ENCODE measurements at regions not wholly inside any gene's neighbourhood (a gene's known extent, or its start where the extent isn't known, plus 50 kb on each side); places are given as distances from the start of the nearest gene placed in this dataset.
"Not testable (repeated sequence)": the region's sequence is repeated elsewhere in the genome, so short reads cannot be mapped to it uniquely, and the experiment has no call there.

DNA sequence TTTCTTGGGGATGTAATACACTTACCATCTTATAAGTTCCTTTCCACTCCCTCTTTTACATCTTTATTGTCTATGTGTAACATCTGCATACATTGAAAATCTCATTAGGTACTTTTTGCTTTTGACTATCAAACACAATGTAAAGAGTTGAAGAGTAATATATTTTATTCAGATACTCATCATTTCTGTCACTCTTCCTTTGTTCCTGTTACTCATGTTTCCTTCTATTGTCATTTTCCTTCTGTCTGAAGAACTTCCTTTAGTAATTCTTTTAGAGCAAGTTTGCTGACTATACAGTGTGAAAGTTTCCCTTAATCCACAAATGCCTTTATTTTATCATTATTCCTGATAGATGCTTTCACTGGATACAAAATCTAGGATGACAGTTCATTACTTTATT is 339.8 kb downstream of the SOX4 start:
- CTCF ChIA-PET, result no interaction called here
- no peak overlapping the region for H3K27ac ChIP-seq
- TF ChIP-seq, protein P1, sequence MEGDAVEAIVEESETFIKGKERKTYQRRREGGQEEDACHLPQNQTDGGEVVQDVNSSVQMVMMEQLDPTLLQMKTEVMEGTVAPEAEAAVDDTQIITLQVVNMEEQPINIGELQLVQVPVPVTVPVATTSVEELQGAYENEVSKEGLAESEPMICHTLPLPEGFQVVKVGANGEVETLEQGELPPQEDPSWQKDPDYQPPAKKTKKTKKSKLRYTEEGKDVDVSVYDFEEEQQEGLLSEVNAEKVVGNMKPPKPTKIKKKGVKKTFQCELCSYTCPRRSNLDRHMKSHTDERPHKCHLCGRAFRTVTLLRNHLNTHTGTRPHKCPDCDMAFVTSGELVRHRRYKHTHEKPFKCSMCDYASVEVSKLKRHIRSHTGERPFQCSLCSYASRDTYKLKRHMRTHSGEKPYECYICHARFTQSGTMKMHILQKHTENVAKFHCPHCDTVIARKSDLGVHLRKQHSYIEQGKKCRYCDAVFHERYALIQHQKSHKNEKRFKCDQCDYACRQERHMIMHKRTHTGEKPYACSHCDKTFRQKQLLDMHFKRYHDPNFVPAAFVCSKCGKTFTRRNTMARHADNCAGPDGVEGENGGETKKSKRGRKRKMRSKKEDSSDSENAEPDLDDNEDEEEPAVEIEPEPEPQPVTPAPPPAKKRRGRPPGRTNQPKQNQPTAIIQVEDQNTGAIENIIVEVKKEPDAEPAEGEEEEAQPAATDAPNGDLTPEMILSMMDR (conservative IDR thresholded peaks at IDR 0.05; ENCODE audit: low read depth), result no peak
- POLR2A ChIA-PET (ENCODE audit: low non-redundant PET), result no interaction called here
- no peak for DNase-seq (ENCODE audit: low spot score)

- CTCF ChIA-PET, result interaction anchor here (0.6 kb wide), 1 partner anchor 498 kb away, joined by 3 read pairs; no protein-coding TSS in a partner anchor
Observed at GRCh38 chr6:21935142-21935541, 341.6 kb downstream of the SOX4 start.

DNA sequence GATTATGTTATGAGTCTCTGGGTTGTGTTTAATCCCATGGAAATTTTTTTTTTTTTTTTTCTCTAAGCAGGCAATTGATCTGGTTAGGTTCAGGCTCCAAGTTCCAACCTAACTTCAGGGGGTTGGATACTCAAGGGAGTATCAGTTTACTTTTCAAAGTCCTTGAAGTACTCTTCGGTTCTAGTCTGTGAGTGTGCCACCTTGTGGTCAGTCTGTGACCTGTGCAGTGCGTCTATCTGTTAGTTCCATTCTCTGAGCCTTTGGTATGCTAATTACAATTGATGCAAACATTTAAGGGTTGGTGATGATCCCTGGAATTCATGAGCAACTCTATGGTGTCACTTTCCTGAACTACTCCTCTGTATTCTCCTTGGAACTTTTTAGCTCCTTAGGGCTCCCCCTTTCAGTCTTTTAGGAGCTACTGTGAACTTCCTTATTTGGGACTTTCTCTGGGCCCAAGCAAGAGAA is 342.0 kb downstream of the SOX4 start:
- DNase-seq (ENCODE audit: low spot score), result no peak
- CTCF ChIA-PET, result interaction anchor here (0.6 to 0.7 kb wide), 2 partner anchors 20 to 498 kb away, joined by 3 read pairs; no protein-coding TSS in a partner anchor
- POLR2A ChIA-PET (ENCODE audit: low non-redundant PET), result no interaction called here

More at GRCh38 chr6:21935142-21935541, 341.6 kb downstream of the SOX4 start:
- no peak for DNase-seq (ENCODE audit: low spot score)
- no peak overlapping the region for H3K27ac ChIP-seq
- TF ChIP-seq, protein P1 (conservative IDR thresholded peaks at IDR 0.05; ENCODE audit: low read depth), result no peak
- POLR2A ChIA-PET (ENCODE audit: low non-redundant PET), result no interaction called here

DNA sequence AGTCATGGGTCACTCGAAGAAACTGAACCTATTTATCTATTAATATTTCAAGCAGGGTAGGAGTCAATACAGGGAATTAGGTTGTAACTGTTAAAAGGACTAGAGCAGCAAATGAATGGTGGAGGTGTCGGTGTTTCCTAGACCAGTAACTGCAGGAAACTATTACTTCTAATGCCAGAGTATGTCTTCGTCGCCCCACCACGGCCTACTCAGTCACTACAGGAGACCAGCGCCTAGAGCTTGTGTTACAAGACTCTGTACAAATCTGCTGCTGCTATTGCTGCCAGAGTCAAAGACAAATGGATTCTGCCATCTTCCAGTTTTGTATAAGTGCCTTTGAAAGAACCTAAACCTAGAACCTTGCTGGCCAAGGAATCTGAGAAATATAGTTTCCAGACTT is 343.9 kb downstream of the SOX4 start:
- ChIA-PET POLR2A (ENCODE audit: low non-redundant PET) (no interaction called here), CTCF (no interaction called here)
- DNase-seq (ENCODE audit: low spot score), result no peak
- TF ChIP-seq, protein P1 (conservative IDR thresholded peaks at IDR 0.05; ENCODE audit: low read depth), result no peak
- H3K27ac ChIP-seq, result no peak overlapping the region

More for the DNA sequence above, 342.0 kb downstream of the SOX4 start:
- TF ChIP-seq, protein P1 (conservative IDR thresholded peaks at IDR 0.05; ENCODE audit: low read depth), result peak; percentile 42
- H3K27ac ChIP-seq, result no peak overlapping the region

GRCh38 chr6:21939066-21939465 is 345.5 kb downstream of the SOX4 start:
- H3K27ac ChIP-seq; CTCF ChIA-PET; DNase-seq (ENCODE audit: low spot score): not testable (repeated sequence)
- POLR2A ChIA-PET (ENCODE audit: low non-redundant PET), result interaction anchor here (0.7 kb wide), 1 partner anchor 207 kb away, joined by 3 read pairs; no protein-coding TSS in a partner anchor

DNA sequence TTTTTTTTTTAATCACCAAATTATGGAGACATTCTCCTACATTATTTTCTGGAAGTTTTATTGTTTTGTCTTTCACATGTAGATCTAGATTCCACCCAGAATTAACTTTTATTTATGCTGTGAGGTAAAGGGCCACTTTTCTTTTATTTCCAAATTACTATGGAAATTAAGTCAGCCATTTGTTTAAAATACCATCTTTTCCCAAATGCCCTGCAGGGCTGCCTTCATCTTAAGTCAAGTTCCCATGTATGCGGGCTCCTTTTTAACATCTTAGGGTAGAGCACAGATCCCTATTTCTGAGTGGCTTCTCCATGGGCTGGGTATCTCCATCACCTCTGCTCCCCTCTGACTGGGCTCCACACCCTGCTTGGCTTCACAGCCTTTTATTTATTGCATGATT is 348.4 kb downstream of the SOX4 start:
- H3K27ac ChIP-seq, result no peak overlapping the region
- ChIA-PET CTCF (no interaction called here), POLR2A (ENCODE audit: low non-redundant PET) (no interaction called here)
- DNase-seq (ENCODE audit: low spot score), result no peak
- TF ChIP-seq, protein P1 (conservative IDR thresholded peaks at IDR 0.05; ENCODE audit: low read depth), result no peak

- POLR2A ChIA-PET (ENCODE audit: low non-redundant PET), result no interaction called here
Observed at GRCh38 chr6:21942897-21943296, 349.3 kb downstream of the SOX4 start.

More at GRCh38 chr6:21942897-21943296, 349.3 kb downstream of the SOX4 start:
- DNase-seq (ENCODE audit: low spot score), result no peak
- no peak overlapping the region for H3K27ac ChIP-seq
- TF ChIP-seq, protein P1 (conservative IDR thresholded peaks at IDR 0.05; ENCODE audit: low read depth), result no peak
- CTCF ChIA-PET, result interaction anchor here (0.6 kb wide), 1 partner anchor 18 kb away, joined by 3 read pairs; no protein-coding TSS in a partner anchor

Measured in RWPE1 (cell line).